Panc1 (cell line): ENCODE measurements at regions not wholly inside any gene's neighbourhood (a gene's known extent, or its start where the extent isn't known, plus 50 kb on each side); places are given as distances from the start of the nearest gene placed in this dataset.

ENCODE experiments used
- ATAC-seq: fragments of 200-7000 bp; cut with Tn5 transposase; 2 replicates; pipeline ENCODE4 v1.9.1; 2020; ENCODE audit warnings: mild to moderate bottlenecking, moderate library complexity
- BruUV-seq: library from RNA; stranded (reverse); fragments of 400-500 nt; replicated peaks from 2 replicates; lab custom pipeline; 2021; lab: Mats Ljungman, UMichigan
- CTCF ChIA-PET: fragments of 300-600 bp; sonication (Branson Sonifier 250); formaldehyde crosslinking; loops from one replicate; lab custom pipeline; 2022; ENCODE audit warnings: antibody characterized with exemption; lab: Charles Lee
- POLR2A ChIA-PET: fragments of 300-600 bp; sonication (Branson Sonifier 250); formaldehyde crosslinking; loops from one replicate; lab custom pipeline; 2022; ENCODE audit warnings: antibody characterized with exemption; lab: Charles Lee
- DNase-seq: peaks from one replicate; pipeline ENCODE4 v3.0.0-alpha.2; 2010; ENCODE audit warnings: low read depth, low spot score
- H3K27ac ChIP-seq: 2 replicates; pipeline ENCODE4 v1.5.1; 2011; ENCODE audit warnings: mild to moderate bottlenecking, low read length, inconsistent platforms
- H3K27me3 ChIP-seq: fragments of 200-500 bp; sonication (Bioruptor generic); 2 replicates; pipeline ENCODE4 v1.6.0; 2014; ENCODE audit warnings: low read length, inconsistent platforms; ENCODE audit not compliant: control insufficient read depth, insufficient read depth
- H3K36me3 ChIP-seq: fragments of 200-500 bp; sonication (Bioruptor generic); 2 replicates; pipeline ENCODE4 v1.5.1; 2014; ENCODE audit warnings: inconsistent platforms, mild to moderate bottlenecking, low read length, moderate library complexity; ENCODE audit not compliant: control insufficient read depth, insufficient read depth
- H3K4me1 ChIP-seq: 2 replicates; pipeline ENCODE4 v1.5.1; 2011; ENCODE audit warnings: inconsistent platforms, mild to moderate bottlenecking, low read length, moderate library complexity; ENCODE audit not compliant: control insufficient read depth, insufficient read depth
- H3K4me3 ChIP-seq, 2 experiments: 2 replicates each; pipeline ENCODE4 v1.5.1; 2011 to 2012; ENCODE audit warnings: low read depth in 2 of 2, low read length in 2 of 2, mild to moderate bottlenecking in 2 of 2, inconsistent platforms in 1 of 2, moderate library complexity in 1 of 2
- H3K9me3 ChIP-seq: fragments of 200-500 bp; sonication (Bioruptor generic); 2 replicates; pipeline ENCODE4 v1.5.1; 2014; ENCODE audit warnings: low read depth, mild to moderate bottlenecking, inconsistent platforms, low read length, moderate library complexity; ENCODE audit not compliant: control insufficient read depth, insufficient read depth
- CTCF ChIP-seq: fragments of 450-650 bp; IDR thresholded peaks from 2 replicates; pipeline ENCODE4 v1.5.1; 2017; ENCODE audit warnings: mild to moderate bottlenecking
- POLR2AphosphoS5 ChIP-seq: IDR thresholded peaks from 2 replicates; pipeline ENCODE4 v1.6.1; 2012; ENCODE audit warnings: mild to moderate bottlenecking, low read depth, low read length, moderate library complexity
- REST ChIP-seq, 2 experiments: IDR thresholded peaks; 2 replicates each; pipeline ENCODE4 v1.6.1; 2011 to 2012; ENCODE audit warnings: low read depth in 2 of 2, control low read depth in 1 of 2, low read length in 1 of 2, mild to moderate bottlenecking in 1 of 2, moderate library complexity in 1 of 2; ENCODE audit not compliant: insufficient read depth in 1 of 2
- SIN3A ChIP-seq: IDR thresholded peaks from 2 replicates; pipeline ENCODE4 v1.6.1; 2012; ENCODE audit warnings: low read depth, mild to moderate bottlenecking, low read length, moderate library complexity, borderline replicate concordance; ENCODE audit not compliant: insufficient read depth
- TCF7L2 ChIP-seq: IDR thresholded peaks from 2 replicates; pipeline ENCODE4 v1.6.1; 2011; ENCODE audit warnings: mild to moderate bottlenecking, low read depth, low read length, inconsistent platforms
- in situ Hi-C: cut with HindIII; loops from 2 replicates; pipeline ENCODE4 v1.10.0; 2016; ENCODE audit warnings: low sequenced_read_pairs, low pct_unique_long_range_greater_than_20kb
- intact Hi-C: fragments of 100-400 bp; cut with micrococcal nuclease; formaldehyde crosslinking; loops from one replicate; pipeline ENCODE4 v1.10.0; 2022; ENCODE audit not compliant: unreplicated experiment

- BruUV-seq, result no TSS peak
- Histone ChIP-seq H3K4me1 (no peaks in the 10 kb centered on the region), H3K27ac (no peak overlapping the region), H3K9me3 (no peaks in the 10 kb centered on the region), H3K27me3 (no peaks in the 10 kb centered on the region; the same call in 1 of the 2 replicates), H3K4me3 (no peak overlapping the region), H3K36me3 (no peaks in the 10 kb centered on the region)
- DNase-seq (no peak), ATAC-seq (no peak)
- CTCF ChIA-PET, result no interaction called here
- in situ Hi-C loops, result no loop called here
- POLR2A ChIA-PET, result no interaction called here
- intact Hi-C loops, result no loop called here
- no peak for TF ChIP-seq REST (IDR thresholded peaks at IDR 0.05; ENCODE audit: insufficient read depth in 1 of 2, low read depth in 2 of 2, low read length in 1 of 2)
- TF ChIP-seq CTCF, result no peak
- TF ChIP-seq SIN3A, result no peak
- TF ChIP-seq POLR2AphosphoS5, result no peak
- TF ChIP-seq TCF7L2, result no peak
Observed at GRCh38 chr14:53376064-53376463, 222.9 kb upstream of the DDHD1 start.

- intact Hi-C loops, result no loop called here
- H3K36me3 ChIP-seq, result no peaks in the 10 kb centered on the region
- BruUV-seq, result no TSS peak
- POLR2A ChIA-PET, result no interaction called here
- no peak overlapping the region for H3K4me3 ChIP-seq
- DNase-seq, result no peak
- H3K27me3 ChIP-seq, result no peaks in the 10 kb centered on the region; the same call in 1 of the 2 replicates
- no peaks in the 10 kb centered on the region for H3K4me1 ChIP-seq
- CTCF ChIA-PET, result no interaction called here
- H3K27ac ChIP-seq, result no peak overlapping the region
- TF ChIP-seq SIN3A, result no peak
- TF ChIP-seq REST (IDR thresholded peaks at IDR 0.05; ENCODE audit: insufficient read depth in 1 of 2, low read depth in 2 of 2, low read length in 1 of 2), result no peak
- TF ChIP-seq POLR2AphosphoS5, result no peak
- no peak for TF ChIP-seq CTCF
- no peak for TF ChIP-seq TCF7L2
- in situ Hi-C loops, result no loop called here
- no peak for ATAC-seq
- no peaks in the 10 kb centered on the region for H3K9me3 ChIP-seq
Observed at GRCh38 chr14:53375599-53375998, 222.5 kb upstream of the DDHD1 start.
